H1 (cell line): ENCODE measurements at regions not wholly inside any gene's neighbourhood (a gene's known extent, or its start where the extent isn't known, plus 50 kb on each side); places are given as distances from the start of the nearest gene placed in this dataset.
"Not testable (repeated sequence)": the region's sequence is repeated elsewhere in the genome, so short reads cannot be mapped to it uniquely, and the experiment has no call there.

ENCODE experiments used
- CTCF ChIA-PET: fragments of 300-600 bp; sonication (Branson Sonifier 250); formaldehyde crosslinking; loops from one replicate; lab custom pipeline; 2021; ENCODE audit not compliant: partially characterized antibody; lab: Charles Lee
- POLR2A ChIA-PET: fragments of 300-600 bp; sonication (Branson Sonifier 250); formaldehyde crosslinking; loops from one replicate; lab custom pipeline; 2021; ENCODE audit warnings: inconsistent platforms; ENCODE audit not compliant: partially characterized antibody; lab: Charles Lee
- DNase-seq, 2 experiments: peaks; one replicate each; pipeline versions ENCODE4 v3.0.0 to v3.0.0-alpha.2; 2010 to 2022; ENCODE audit warnings: low spot score in 2 of 2, low read depth in 1 of 2, mixed read lengths in 1 of 2
- FAIRE-seq: peaks from 2 replicates; lab custom pipeline; 2011; peaks lifted over from hg19 to GRCh38; lab: Jason Lieb, UNC
- H2AFZ ChIP-seq: 2 replicates; pipeline ENCODE4 v1.8.1; 2012; ENCODE audit warnings: low read length, inconsistent platforms
- H2AK5ac ChIP-seq: 2 replicates; pipeline ENCODE4 v1.6.1; 2013; ENCODE audit warnings: low read depth, low read length
- H2BK120ac ChIP-seq: replicated peaks from 2 replicates; pipeline ENCODE3; 2013; ENCODE audit warnings: low read depth, low read length, inconsistent platforms
- H2BK12ac ChIP-seq: 2 replicates; pipeline ENCODE4 v1.6.1; 2013; ENCODE audit warnings: low read depth, low read length
- H2BK15ac ChIP-seq: 2 replicates; pipeline ENCODE4 v1.6.1; 2013; ENCODE audit warnings: low read length
- H2BK20ac ChIP-seq: 2 replicates; pipeline ENCODE4 v1.6.1; 2013; ENCODE audit warnings: low read length
- H2BK5ac ChIP-seq: 2 replicates; pipeline ENCODE4 v1.6.1; 2013; ENCODE audit warnings: low read depth, low read length
- H3K14ac ChIP-seq: 2 replicates; pipeline ENCODE4 v1.6.1; 2013; ENCODE audit warnings: inconsistent platforms; ENCODE audit not compliant: insufficient read length
- H3K18ac ChIP-seq: 2 replicates; pipeline ENCODE4 v1.6.1; 2013; ENCODE audit warnings: low read length; ENCODE audit errors: extremely low read depth
- H3K23ac ChIP-seq: 2 replicates; pipeline ENCODE4 v1.6.1; 2013; ENCODE audit warnings: inconsistent platforms; ENCODE audit not compliant: insufficient read length
- H3K23me2 ChIP-seq: 2 replicates; pipeline ENCODE4 v1.6.1; 2013; ENCODE audit warnings: low read depth, low read length
- H3K27ac ChIP-seq: 2 replicates; pipeline ENCODE4 v1.6.1; 2011; ENCODE audit warnings: low read depth, low read length, inconsistent platforms
- H3K27me3 ChIP-seq, 4 experiments: replicated peaks in 1 of 4; 1 replicate in 1 of 4; 2 replicates in 3 of 4; pipeline versions ENCODE4 v1.6.1 to v1.8.1; 2011 to 2013; ENCODE audit warnings: low read length in 3 of 4, mild to moderate bottlenecking in 3 of 4, inconsistent platforms in 2 of 4, mixed read lengths in 2 of 4, moderate library complexity in 1 of 4; ENCODE audit not compliant: control insufficient read depth in 3 of 4, insufficient read depth in 3 of 4; ENCODE audit errors: extremely low read depth in 1 of 4
- H3K36me3 ChIP-seq, 4 experiments: 2 replicates each; pipeline versions ENCODE4 v1.6.1 to v1.8.1; 2011 to 2013; ENCODE audit warnings: mild to moderate bottlenecking in 4 of 4, low read length in 3 of 4, moderate library complexity in 2 of 4, control low read depth in 1 of 4, inconsistent platforms in 1 of 4; ENCODE audit not compliant: insufficient read depth in 4 of 4, control insufficient read depth in 2 of 4
- H3K4ac ChIP-seq: replicated peaks from 2 replicates; pipeline ENCODE3; 2013; ENCODE audit warnings: low read length, low read depth, mixed read lengths, inconsistent platforms; ENCODE audit not compliant: insufficient read length
- H3K4me1 ChIP-seq, 4 experiments: replicated peaks in 1 of 4; 1 replicate in 1 of 4; 2 replicates in 3 of 4; pipeline versions ENCODE4 v1.6.1 to v1.8.1; 2011 to 2013; ENCODE audit warnings: low read length in 3 of 4, inconsistent platforms in 2 of 4, mixed read lengths in 1 of 4; ENCODE audit not compliant: insufficient read depth in 4 of 4, control insufficient read depth in 3 of 4
- H3K4me2 ChIP-seq, 2 experiments: 2 replicates each; pipeline versions ENCODE4 v1.6.1 to v1.8.1; 2011 to 2013; ENCODE audit warnings: low read depth in 2 of 2, low read length in 2 of 2, control low read depth in 1 of 2, inconsistent platforms in 1 of 2, mild to moderate bottlenecking in 1 of 2; ENCODE audit not compliant: insufficient read depth in 1 of 2
- H3K4me3 ChIP-seq, 4 experiments: fragments of 200-600, 300-600 bp in 1 of 4; sonication (generic), shearing (Covaris generic), sonication (Bioruptor Twin) in 1 of 4; 2 replicates each; pipeline versions ENCODE4 v1.5.1 to v1.8.1; 2011 to 2016; ENCODE audit warnings: low read length in 4 of 4, low read depth in 3 of 4, control low read depth in 2 of 4, inconsistent platforms in 2 of 4, mild to moderate bottlenecking in 2 of 4, mixed read lengths in 1 of 4, moderate library complexity in 1 of 4; ENCODE audit not compliant: insufficient read depth in 2 of 4; ENCODE audit errors: extremely low read depth in 1 of 4
- H3K56ac ChIP-seq: replicated peaks from 2 replicates; pipeline ENCODE3; 2013; ENCODE audit warnings: low read depth, mild to moderate bottlenecking, mixed read lengths, low read length, inconsistent platforms; ENCODE audit not compliant: insufficient read length
- H3K79me1 ChIP-seq: 2 replicates; pipeline ENCODE4 v1.6.1; 2013; ENCODE audit warnings: low read depth, low read length, control low read depth
- H3K79me2 ChIP-seq, 2 experiments: 2 replicates each; pipeline versions ENCODE4 v1.6.1 to v1.8.1; 2012 to 2013; ENCODE audit warnings: low read length in 2 of 2, mild to moderate bottlenecking in 2 of 2, inconsistent platforms in 1 of 2; ENCODE audit not compliant: insufficient read depth in 2 of 2, control insufficient read depth in 1 of 2
- H3K9ac ChIP-seq, 4 experiments: replicated peaks in 1 of 4; 1 replicate in 1 of 4; 2 replicates in 3 of 4; pipeline versions ENCODE4 v1.6.1 to v1.8.1; 2011 to 2013; ENCODE audit warnings: low read depth in 3 of 4, low read length in 3 of 4, control low read depth in 2 of 4, mild to moderate bottlenecking in 2 of 4, moderate library complexity in 2 of 4, inconsistent platforms in 1 of 4; ENCODE audit errors: extremely low read depth in 1 of 4
- H3K9me3 ChIP-seq, 2 experiments: 2 replicates each; pipeline versions ENCODE4 v1.6.1 to v1.8.1; 2012 to 2013; ENCODE audit warnings: mild to moderate bottlenecking in 2 of 2, moderate library complexity in 2 of 2, control low read depth in 1 of 2, inconsistent platforms in 1 of 2, low read depth in 1 of 2, low read length in 1 of 2, mixed read lengths in 1 of 2; ENCODE audit not compliant: insufficient read depth in 2 of 2
- H4K20me1 ChIP-seq, 2 experiments: replicated peaks in 1 of 2; 2 replicates each; pipeline versions ENCODE3 to v1.8.1; 2011 to 2013; ENCODE audit warnings: inconsistent platforms in 2 of 2, low read length in 2 of 2, mild to moderate bottlenecking in 1 of 2; ENCODE audit not compliant: insufficient read depth in 2 of 2, control insufficient read depth in 1 of 2
- H4K5ac ChIP-seq: 2 replicates; pipeline ENCODE4 v1.6.1; 2013; ENCODE audit warnings: low read length, low read depth, mixed read lengths, inconsistent platforms; ENCODE audit not compliant: insufficient read length
- H4K8ac ChIP-seq: 2 replicates; pipeline ENCODE4 v1.8.0; 2013; ENCODE audit warnings: mild to moderate bottlenecking, moderate library complexity, low read length, inconsistent platforms; ENCODE audit not compliant: insufficient read depth; ENCODE audit errors: extremely low read depth
- H4K91ac ChIP-seq: replicated peaks from 2 replicates; pipeline ENCODE3; 2013; ENCODE audit warnings: low read length, mixed read lengths, inconsistent platforms; ENCODE audit not compliant: insufficient read length
- ASH2L ChIP-seq: fragments of 200-600, 300-600 bp; sonication (generic); IDR thresholded peaks from one replicate; pipeline ENCODE4 v1.7.1; 2017; ENCODE audit warnings: low read length
- CHD1 ChIP-seq: IDR thresholded peaks from 2 replicates; pipeline ENCODE4 v1.6.1; 2012; ENCODE audit warnings: low read depth, low read length, improper control_type of control experiment
- KDM5A ChIP-seq: fragments of 200-600 bp; IDR thresholded peaks from 2 replicates; pipeline ENCODE4 v1.7.1; 2012; ENCODE audit warnings: mild to moderate bottlenecking, low read length, inconsistent platforms, mixed read lengths
- POU5F1 ChIP-seq: IDR thresholded peaks from 2 replicates; pipeline ENCODE4 v1.6.1; 2011; ENCODE audit warnings: low read depth, mild to moderate bottlenecking, low read length, moderate library complexity
- RAD21 ChIP-seq, 2 experiments: IDR thresholded peaks in 1 of 2; conservative IDR thresholded peaks in 1 of 2; 2 replicates each; pipeline ENCODE4 v1.6.1; 2011; ENCODE audit warnings: low read depth in 2 of 2, low read length in 2 of 2, improper control_type of control experiment in 1 of 2, inconsistent platforms in 1 of 2, mild to moderate bottlenecking in 1 of 2, moderate library complexity in 1 of 2
- RBBP5 ChIP-seq: IDR thresholded peaks from 2 replicates; pipeline ENCODE4 v1.7.1; 2012; ENCODE audit warnings: low read depth, mild to moderate bottlenecking, inconsistent platforms, low read length, moderate library complexity, borderline replicate concordance
- SIRT6 ChIP-seq: IDR thresholded peaks from one replicate; pipeline ENCODE4 v1.7.1; 2012; ENCODE audit warnings: low read length, inconsistent platforms
- SP2 ChIP-seq: IDR thresholded peaks from 2 replicates; pipeline ENCODE4 v1.6.1; 2012; ENCODE audit warnings: mild to moderate bottlenecking, low read length, inconsistent platforms
- WGBS, 2 experiments: shearing (Covaris generic) in 1 of 2; methylation state at CpG; one replicate each; pipeline versions ENCODE4 v1.1.6 to v1.1.7; 2013 to 2015; ENCODE audit warnings: low lambda C conversion rate in 2 of 2, mixed read lengths in 2 of 2, inconsistent platforms in 1 of 2, low coverage in 1 of 2, missing lambda C conversion rate in 1 of 2; ENCODE audit not compliant: insufficient replicate concordance in 2 of 2, insufficient coverage in 1 of 2, insufficient read length in 1 of 2; ENCODE audit errors: extremely low coverage in 1 of 2, missing lambda C conversion rate in 1 of 2; 5-methylcytosine and 5-hydroxymethylcytosine counted together

DNA sequence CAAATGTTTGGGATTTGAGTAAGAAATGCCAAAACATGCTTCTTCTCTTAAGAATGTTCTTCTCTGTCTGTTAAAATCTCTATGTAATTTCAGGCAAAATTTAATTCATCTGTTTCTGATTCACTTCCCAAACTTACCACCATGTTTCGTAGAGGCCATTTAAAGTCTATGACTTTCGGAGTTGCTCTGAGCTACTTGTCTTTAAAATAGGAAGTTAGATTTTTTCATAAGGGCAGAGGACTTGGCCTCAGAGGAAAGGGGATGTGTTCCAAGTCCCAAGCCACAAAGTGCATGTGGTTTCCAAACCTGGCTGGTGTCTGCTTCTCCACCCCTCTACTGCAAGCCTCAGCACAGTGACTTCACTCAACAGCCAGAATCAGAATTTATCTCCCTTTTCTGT, 111.3 kb upstream of the ADRA1B start (continued):
- TF ChIP-seq CHD1: no peak
- no peak for TF ChIP-seq ASH2L
- TF ChIP-seq KDM5A: no peak
- no peak for TF ChIP-seq SIRT6
- TF ChIP-seq RAD21 (IDR thresholded peaks at IDR 0.05 in 1 of 2, conservative IDR thresholded peaks at IDR 0.05 in 1 of 2; ENCODE audit: low read depth in 2 of 2, low read length in 2 of 2): no peak
- no peak for TF ChIP-seq POU5F1
- no peak for TF ChIP-seq RBBP5
- TF ChIP-seq SP2: no peak
- TF ChIP-seq, all 59 proteins: peak for 0

DNA sequence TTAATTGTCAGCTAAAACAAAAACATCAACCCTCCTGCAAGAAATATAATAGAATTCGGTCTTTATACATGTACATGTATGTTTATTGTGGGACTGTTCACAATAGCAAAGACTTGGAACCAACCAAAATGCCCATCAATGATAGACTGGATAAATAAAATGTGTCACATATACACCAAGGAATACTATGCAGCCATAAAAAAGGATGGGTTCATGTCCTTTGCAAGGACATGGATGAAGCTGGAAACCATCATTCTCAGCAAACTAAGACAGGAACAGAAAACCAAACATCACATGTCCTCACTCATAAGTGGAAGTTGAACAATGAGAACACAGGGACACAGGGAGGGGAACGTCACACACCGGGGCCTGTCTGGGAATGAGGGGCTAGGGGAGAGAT, 109.1 kb upstream of the ADRA1B start:
- H3K56ac ChIP-seq, H3K9ac ChIP-seq, POLR2A ChIA-PET, H4K91ac ChIP-seq, H2BK20ac ChIP-seq, H3K4me2 ChIP-seq, H3K36me3 ChIP-seq, FAIRE-seq, H2AK5ac ChIP-seq, H2BK12ac ChIP-seq, H2AFZ ChIP-seq, H3K79me1 ChIP-seq, H3K79me2 ChIP-seq, H3K9me3 ChIP-seq, H4K5ac ChIP-seq, H3K23me2 ChIP-seq, H4K8ac ChIP-seq, H2BK120ac ChIP-seq, DNase-seq, H3K27me3 ChIP-seq, H2BK5ac ChIP-seq, H3K4me1 ChIP-seq, H4K20me1 ChIP-seq, H3K23ac ChIP-seq, H3K27ac ChIP-seq, H3K4me3 ChIP-seq, H3K18ac ChIP-seq, H3K4ac ChIP-seq, H2BK15ac ChIP-seq, H3K14ac ChIP-seq: not testable (repeated sequence)
- 86% methylated on average over 3 of the region's 3 CpGs; no CpG with 5 or more reads in 1 of the 2 experiments for WGBS, 2 experiments
- CTCF ChIA-PET: interaction anchor here (1.2 kb wide), 1 partner anchor 55 kb away, joined by 3 read pairs; no protein-coding TSS in a partner anchor
